Spleen (tissue), 11 donors: ENCODE measurements at regions not wholly inside any gene's neighbourhood (a gene's known extent, or its start where the extent isn't known, plus 50 kb on each side); places are given as distances from the start of the nearest gene placed in this dataset.
A peak's percentile ranks its signal among the peaks of the same experiment; 100 is the strongest.
"Not testable (repeated sequence)": the region's sequence is repeated elsewhere in the genome, so short reads cannot be mapped to it uniquely, and the experiment has no call there.

Source experiments
- DNase-seq: peaks from one replicate; pipeline ENCODE4 v3.0.0-alpha.2; 2020
- H3K27ac ChIP-seq, 8 donors: fragments of 200-600 bp; sonication (generic) in 7 of 8; 1 replicate in 4 of 8; 2 replicates in 4 of 8; pipeline versions ENCODE4 v1.5.0 to v1.8.0; 2016 to 2021; ENCODE audit warnings: inconsistent platforms in 4 of 8, mild to moderate bottlenecking in 4 of 8, moderate library complexity in 1 of 8
- H3K27me3 ChIP-seq, 7 donors: fragments of 200-600 bp; sonication (generic) in 6 of 7; replicated peaks in 1 of 7; 1 replicate in 4 of 7; 2 replicates in 3 of 7; pipeline versions ENCODE4 v1.5.0 to v1.8.0; 2016 to 2021; ENCODE audit warnings: inconsistent platforms in 3 of 7, mild to moderate bottlenecking in 1 of 7
- H3K36me3 ChIP-seq, 6 donors: fragments of 200-600 bp; sonication (generic) in 5 of 6; 1 replicate in 4 of 6; 2 replicates in 2 of 6; pipeline versions ENCODE4 v1.5.0 to v1.8.0; 2016 to 2021; ENCODE audit warnings: inconsistent platforms in 2 of 6
- H3K4me1 ChIP-seq, 6 donors: fragments of 200-600 bp; sonication (generic) in 5 of 6; 1 replicate in 3 of 6; 2 replicates in 3 of 6; pipeline versions ENCODE4 v1.5.0 to v1.8.0; 2016 to 2021; ENCODE audit warnings: inconsistent platforms in 3 of 6
- H3K4me3 ChIP-seq, 8 donors: fragments of 200-600 bp; sonication (generic) in 7 of 8; 1 replicate in 4 of 8; 2 replicates in 4 of 8; pipeline versions ENCODE4 v1.5.0 to v1.8.0; 2016 to 2021; ENCODE audit warnings: inconsistent platforms in 4 of 8, mild to moderate bottlenecking in 4 of 8, moderate library complexity in 2 of 8
- H3K9me3 ChIP-seq, 8 donors: fragments of 200-600 bp; sonication (generic) in 7 of 8; 1 replicate in 4 of 8; 2 replicates in 4 of 8; pipeline versions ENCODE4 v1.5.0 to v1.8.0; 2016 to 2021; ENCODE audit warnings: inconsistent platforms in 4 of 8
- WGBS, 5 donors: extraction: QIAGEN DNeasy Blood & Tissue Kit in 3 of 5; methylation state at CpG; one replicate each; pipeline versions ENCODE4 v1.1.5 to v1.1.7; 2013 to 2018; 5-methylcytosine and 5-hydroxymethylcytosine counted together
- intact Hi-C: fragments of 100-400 bp; cut with DNase I; formaldehyde crosslinking; loops from one replicate; pipeline ENCODE4 v1.15.0; 2023; ENCODE audit warnings: low total_unique reads
- donor health status: healthy with polysubstance abuse.
- donor health status: DM: no; HTN: no; CAD: no; lungs with moderate emphysema.
- donor health status: DM: no; HTN: no; CAD: no.
- donor health status: Bipolar disorder and iron deficiency.
- donor health status: healthy.
- donor health status: DM: no; HTN: no; CAD: no.
- donor health status: DM: yes; HTN: yes; CAD: no.

DNA sequence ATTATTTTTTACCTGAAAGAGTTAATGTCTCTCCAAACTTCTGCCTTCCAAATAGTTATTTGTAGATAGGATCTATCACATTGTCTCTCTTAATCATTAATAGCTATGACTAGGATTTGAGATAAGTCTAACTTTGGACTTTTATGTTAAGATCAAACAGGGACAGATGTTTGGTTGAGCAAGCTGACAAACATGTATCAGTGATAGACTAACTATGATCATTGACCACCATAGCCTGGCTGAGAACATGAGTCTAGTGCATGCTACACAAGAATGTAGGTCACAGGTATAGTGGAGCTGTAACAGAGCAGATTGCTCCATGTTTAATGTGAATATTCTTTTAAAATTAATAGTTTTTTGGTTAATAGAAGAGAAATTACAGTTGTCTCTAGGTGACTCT, 52.0 kb downstream of the SYT15B start:
- H3K36me3 ChIP-seq, H3K27ac ChIP-seq, H3K27me3 ChIP-seq, DNase-seq, H3K4me1 ChIP-seq, H3K9me3 ChIP-seq, intact Hi-C loops, H3K4me3 ChIP-seq: not testable (repeated sequence)

DNA sequence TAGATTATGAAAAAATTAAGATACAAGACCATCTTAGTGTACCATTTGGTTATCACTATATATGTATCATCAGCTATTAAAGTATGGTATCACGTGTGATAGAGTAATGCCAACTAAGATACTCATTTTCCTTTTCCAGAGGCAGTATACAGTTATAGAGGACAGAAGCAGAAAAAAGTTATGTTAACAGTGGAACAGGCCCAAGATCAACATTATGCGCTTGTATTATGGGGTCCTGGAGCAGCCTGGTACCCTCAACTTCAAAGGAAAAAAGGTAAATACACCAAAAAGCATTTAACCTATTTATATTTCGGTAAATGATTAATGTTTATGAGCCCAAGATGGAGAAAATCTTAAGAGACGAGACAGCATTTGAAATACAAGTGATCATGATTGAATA, 52.9 kb downstream of the SYT15B start:
- H3K36me3 ChIP-seq, DNase-seq, H3K9me3 ChIP-seq, intact Hi-C loops, H3K4me3 ChIP-seq, H3K27ac ChIP-seq, H3K4me1 ChIP-seq, H3K27me3 ChIP-seq: not testable (repeated sequence)
- WGBS, 5 donors: no CpG with 5 or more reads among the region's 4 CpGs

GRCh38 chr10:47705698-47706414, 57.5 kb downstream of the SYT15B start:
- peak; percentile 90 for DNase-seq

DNA sequence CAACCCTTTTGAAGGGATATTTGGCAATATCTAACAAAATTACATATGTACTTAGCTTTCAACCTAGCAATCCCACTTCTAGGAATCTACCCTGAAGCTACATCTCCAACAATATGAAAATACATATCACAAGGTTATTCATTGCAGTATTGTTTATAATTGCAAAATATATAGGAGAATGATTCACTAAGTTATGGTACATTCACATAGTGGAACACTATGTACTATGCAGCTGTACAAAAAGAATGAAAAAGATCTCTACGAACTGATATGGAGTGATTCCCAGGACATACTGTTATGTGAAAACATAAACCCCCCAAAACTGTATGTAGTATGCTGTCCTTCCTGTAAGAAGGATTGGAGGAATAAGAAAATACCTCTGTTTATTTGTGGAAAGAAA, 62.1 kb downstream of the SYT15B start:
- not testable (repeated sequence) for H3K27ac ChIP-seq

More at GRCh38 chr10:47705698-47706414, 57.5 kb downstream of the SYT15B start:
- intact Hi-C loops, H3K27me3 ChIP-seq, H3K36me3 ChIP-seq, H3K4me1 ChIP-seq, H3K9me3 ChIP-seq: not testable (repeated sequence)
- Histone ChIP-seq H3K4me3 (peak overlapping the region in 6 of 8 donors; percentile 21 to 63 (median 27)), H3K27ac (peak overlapping the region in 5 of 8 donors; percentile 61 to 75 (median 71))
- WGBS, 5 donors: 0 to 2% (median 0%) methylated on average over 7 to 36 of the region's 66 CpGs

GRCh38 chr10:47699854-47700253, 63.5 kb downstream of the SYT15B start:
- H3K4me3 ChIP-seq, DNase-seq, H3K4me1 ChIP-seq, intact Hi-C loops, H3K27me3 ChIP-seq, H3K27ac ChIP-seq, H3K36me3 ChIP-seq, H3K9me3 ChIP-seq: not testable (repeated sequence)

More for the DNA sequence above, 62.1 kb downstream of the SYT15B start:
- H3K36me3 ChIP-seq, H3K9me3 ChIP-seq, H3K4me1 ChIP-seq, DNase-seq, H3K27me3 ChIP-seq, H3K4me3 ChIP-seq, intact Hi-C loops: not testable (repeated sequence)
- 48 to 77% (median 58%) methylated on average over 1 of the region's 1 CpG for WGBS, 5 donors

GRCh38 chr10:47696170-47696569, 67.2 kb downstream of the SYT15B start:
- intact Hi-C loops, DNase-seq, H3K9me3 ChIP-seq, H3K27ac ChIP-seq, H3K4me3 ChIP-seq, H3K36me3 ChIP-seq, H3K27me3 ChIP-seq, H3K4me1 ChIP-seq: not testable (repeated sequence)
- 31 to 70% (median 39%) methylated on average over 1 of the region's 1 CpG for WGBS, 5 donors

DNA sequence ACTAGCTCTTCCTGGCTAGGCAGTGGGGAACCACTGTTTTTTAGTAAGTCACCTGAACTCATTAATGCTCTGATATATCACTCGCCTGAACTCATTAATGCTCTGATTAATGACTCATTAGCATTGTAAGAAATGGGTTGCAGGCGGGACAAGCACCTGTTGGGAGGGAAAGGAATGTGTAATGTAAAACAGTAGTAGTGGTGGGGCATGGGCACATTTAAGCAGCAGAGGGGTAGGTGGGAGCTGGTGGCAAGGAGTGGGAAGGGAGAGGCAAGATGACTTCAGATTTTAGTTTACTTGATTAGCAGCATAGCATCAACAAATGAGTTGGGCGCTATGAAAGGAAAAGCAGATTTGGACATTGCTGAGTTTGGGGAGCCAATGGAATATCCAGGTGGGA, 68.2 kb downstream of the SYT15B start:
- H3K4me1 ChIP-seq, H3K4me3 ChIP-seq, H3K36me3 ChIP-seq, DNase-seq, H3K27ac ChIP-seq, H3K27me3 ChIP-seq, H3K9me3 ChIP-seq, intact Hi-C loops: not testable (repeated sequence)
- 87 to 100% (median 87%) methylated on average over 2 of the region's 3 CpGs for WGBS, 5 donors

- H3K27ac ChIP-seq, H3K27me3 ChIP-seq, H3K4me1 ChIP-seq, H3K4me3 ChIP-seq, H3K9me3 ChIP-seq, DNase-seq, intact Hi-C loops, H3K36me3 ChIP-seq: not testable (repeated sequence)
- WGBS, 5 donors: 70 to 96% (median 91%) methylated on average over 2 of the region's 6 CpGs; no CpG with 5 or more reads in 1 of the 5 donors
Measured at GRCh38 chr10:47690304-47690703, 73.1 kb downstream of the SYT15B start.

- intact Hi-C loops, H3K9me3 ChIP-seq: not testable (repeated sequence)
- WGBS, 5 donors: 84 to 100% (median 85%) methylated on average over 1 to 3 of the region's 3 CpGs; no CpG with 5 or more reads in 2 of the 5 donors
Measured at GRCh38 chr10:47683826-47684475, 79.4 kb downstream of the SYT15B start.

DNA sequence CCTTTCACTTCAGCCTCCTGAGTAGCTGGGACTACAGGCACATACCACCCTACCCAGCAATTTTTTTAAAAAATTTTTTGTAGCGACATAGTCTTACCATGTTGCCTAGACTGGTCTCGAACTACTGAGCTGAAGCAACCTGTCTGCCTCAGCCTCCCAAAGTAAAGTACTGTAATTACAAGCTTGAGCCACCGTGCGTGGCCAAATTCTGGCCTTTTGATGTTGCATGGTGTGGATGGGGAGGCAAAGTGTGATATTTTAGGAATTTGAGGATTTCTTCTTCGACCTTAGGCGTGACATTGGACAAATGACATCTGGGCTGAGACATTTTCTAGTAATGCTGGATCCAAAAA, 81.8 kb downstream of the SYT15B start:
- H3K9me3 ChIP-seq, H3K27me3 ChIP-seq, H3K27ac ChIP-seq, DNase-seq, intact Hi-C loops, H3K4me3 ChIP-seq, H3K36me3 ChIP-seq, H3K4me1 ChIP-seq: not testable (repeated sequence)
- WGBS, 5 donors: no CpG with 5 or more reads among the region's 6 CpGs

More at GRCh38 chr10:47683826-47684475, 79.4 kb downstream of the SYT15B start:
- not testable (repeated sequence) for H3K4me1 ChIP-seq, H3K4me3 ChIP-seq, H3K27me3 ChIP-seq, H3K27ac ChIP-seq, H3K36me3 ChIP-seq, DNase-seq

GRCh38 chr10:47680848-47681637, 82.3 kb downstream of the SYT15B start:
- H3K4me3 ChIP-seq, H3K27me3 ChIP-seq, H3K36me3 ChIP-seq, H3K27ac ChIP-seq, H3K4me1 ChIP-seq, H3K9me3 ChIP-seq, intact Hi-C loops, DNase-seq: not testable (repeated sequence)
- 71 to 89% (median 81%) methylated on average over 2 to 3 of the region's 4 CpGs for WGBS, 5 donors
